Right lobe of liver (tissue), 6 donors: ENCODE measurements at regions not wholly inside any gene's neighbourhood (a gene's known extent, or its start where the extent isn't known, plus 50 kb on each side); places are given as distances from the start of the nearest gene placed in this dataset.

Experiments used
- ATAC-seq, 4 donors: fragments of 200-7000 bp; cut with Tn5 transposase; one replicate each; pipeline ENCODE4 v1.9.1; 2020; ENCODE audit warnings: mild to moderate bottlenecking in 4 of 4, moderate library complexity in 4 of 4
- DNase-seq, 3 donors: peaks; one replicate each; pipeline ENCODE4 v3.0.0-alpha.2; 2020
- H3K27ac ChIP-seq, 3 donors: fragments of 200-600 bp; one replicate each; pipeline ENCODE4 v1.8.0; 2022
- H3K27me3 ChIP-seq, 2 donors: fragments of 200-600 bp; one replicate each; pipeline ENCODE4 v1.8.0; 2022
- H3K36me3 ChIP-seq, 4 donors: fragments of 200-600 bp; sonication (generic) in 1 of 4; one replicate each; pipeline versions ENCODE4 v1.5.1 to v1.8.0; 2017 to 2022; ENCODE audit warnings: control low read depth in 1 of 4
- H3K4me1 ChIP-seq, 4 donors: fragments of 200-600 bp; sonication (generic) in 1 of 4; one replicate each; pipeline versions ENCODE4 v1.5.1 to v1.8.0; 2017 to 2022; ENCODE audit warnings: control low read depth in 1 of 4
- H3K4me3 ChIP-seq, 3 donors: fragments of 200-600 bp; one replicate each; pipeline ENCODE4 v1.8.0; 2022
- H3K9me3 ChIP-seq, 4 donors: fragments of 200-600 bp; sonication (generic) in 1 of 4; one replicate each; pipeline versions ENCODE4 v1.5.1 to v1.8.0; 2017 to 2022; ENCODE audit warnings: control low read depth in 1 of 4
- POLR2A ChIP-seq: fragments of 450-650 bp; IDR thresholded peaks from one replicate; pipeline ENCODE4 v1.6.1; 2017; ENCODE audit warnings: antibody characterized with exemption, mild to moderate bottlenecking
- WGBS: methylation state at CpG from one replicate; pipeline ENCODE4 v1.1.6; 2018; ENCODE audit warnings: low coverage, low lambda C conversion rate; ENCODE audit not compliant: insufficient coverage; ENCODE audit errors: missing lambda C conversion rate; 5-methylcytosine and 5-hydroxymethylcytosine counted together
- intact Hi-C, 2 donors: fragments of 100-400 bp; cut with DNase I; formaldehyde crosslinking; loops; one replicate each; pipeline versions ENCODE4 v1.11.2 to v1.14.1; 2022
- small RNA-seq, 2 experiments: library from RNA; depleted of rRNA; stranded (forward); fragments of <200 nt; gene quantifications; one replicate each; pipeline ENCODE3, GENCODE V24; 2016
- TF ChIP-seq, protein P1 (sequence below), 4 donors: fragments of 200-600 bp in 3 of 4; fragments of 450-650 bp in 1 of 4; IDR thresholded peaks; one replicate each; pipeline versions ENCODE4 v1.5.1 to v1.8.0; 2016 to 2022; ENCODE audit warnings: antibody characterized with exemption in 4 of 4, mild to moderate bottlenecking in 2 of 4
- donor health status: DM: no; HTN: yes; CAD: no.
- donor health status: DM: no; HTN: no; CAD: no.
- donor health status: DM: no; HTN: no; CAD: no.
- donor health status: DM: no; HTN: yes; CAD: no.
- donor health status: DM: no; HTN: yes; CAD: no.

DNA sequence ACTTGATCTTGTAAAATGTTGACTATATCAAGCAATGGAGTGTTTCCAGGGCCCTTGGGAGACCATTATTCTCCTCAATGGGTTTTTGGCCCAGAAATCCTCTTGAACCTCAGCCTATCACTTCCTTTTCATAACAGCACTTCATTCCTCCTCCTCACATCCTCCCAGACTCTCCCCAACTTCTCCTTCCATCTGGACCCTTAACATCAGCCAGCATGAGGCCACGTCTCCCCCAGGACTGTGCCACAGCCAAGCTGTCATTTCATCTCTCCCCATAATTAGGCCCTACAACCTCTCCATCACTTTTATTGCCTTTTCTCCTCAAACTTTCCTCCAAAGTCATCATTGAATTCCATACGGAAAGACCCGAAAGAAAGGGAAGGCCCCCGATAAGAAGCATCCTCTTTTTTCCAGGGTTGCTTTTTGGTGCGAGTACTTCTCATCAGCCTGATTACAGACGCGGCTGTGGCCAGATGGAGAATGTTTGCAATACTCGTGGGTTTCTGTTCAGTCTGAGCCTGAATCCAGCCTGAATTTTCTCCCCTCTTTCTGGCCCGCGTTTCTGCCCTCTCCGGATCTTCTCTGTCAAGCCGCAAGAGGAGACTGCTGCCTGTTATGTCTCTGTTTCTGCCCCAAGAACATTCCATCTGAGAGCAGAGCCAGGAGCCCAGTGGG is 52.7 kb upstream of the SLC25A33 start:
- H3K27me3 ChIP-seq = no peaks in the 10 kb centered on the region
- intact Hi-C loops = no loop called here
- H3K4me3 ChIP-seq = no peak overlapping the region
- no peaks in the 10 kb centered on the region for H3K36me3 ChIP-seq
- DNase-seq (no peak), ATAC-seq (no peak)
- H3K9me3 ChIP-seq = no peaks in the 10 kb centered on the region
- H3K4me1 ChIP-seq = peaks cover 0 to 22% (median 9%) of the 10 kb centered on the region in 4 donors
- no peak for TF ChIP-seq POLR2A
- TF ChIP-seq, protein P1, sequence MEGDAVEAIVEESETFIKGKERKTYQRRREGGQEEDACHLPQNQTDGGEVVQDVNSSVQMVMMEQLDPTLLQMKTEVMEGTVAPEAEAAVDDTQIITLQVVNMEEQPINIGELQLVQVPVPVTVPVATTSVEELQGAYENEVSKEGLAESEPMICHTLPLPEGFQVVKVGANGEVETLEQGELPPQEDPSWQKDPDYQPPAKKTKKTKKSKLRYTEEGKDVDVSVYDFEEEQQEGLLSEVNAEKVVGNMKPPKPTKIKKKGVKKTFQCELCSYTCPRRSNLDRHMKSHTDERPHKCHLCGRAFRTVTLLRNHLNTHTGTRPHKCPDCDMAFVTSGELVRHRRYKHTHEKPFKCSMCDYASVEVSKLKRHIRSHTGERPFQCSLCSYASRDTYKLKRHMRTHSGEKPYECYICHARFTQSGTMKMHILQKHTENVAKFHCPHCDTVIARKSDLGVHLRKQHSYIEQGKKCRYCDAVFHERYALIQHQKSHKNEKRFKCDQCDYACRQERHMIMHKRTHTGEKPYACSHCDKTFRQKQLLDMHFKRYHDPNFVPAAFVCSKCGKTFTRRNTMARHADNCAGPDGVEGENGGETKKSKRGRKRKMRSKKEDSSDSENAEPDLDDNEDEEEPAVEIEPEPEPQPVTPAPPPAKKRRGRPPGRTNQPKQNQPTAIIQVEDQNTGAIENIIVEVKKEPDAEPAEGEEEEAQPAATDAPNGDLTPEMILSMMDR (IDR thresholded peaks at IDR 0.05) = no peak
- 73% methylated on average over 12 of the region's 12 CpGs for WGBS
- H3K27ac ChIP-seq = no peak overlapping the region

Small RNA genes lying in the stretch of these regions (small RNA-seq; reads per million reads assigned to genes)
- 0 reads per million in 2 experiments for gene RNA5SP40
